Gastrocnemius medialis (tissue), 4 donors: ENCODE measurements at regions not wholly inside any gene's neighbourhood (a gene's known extent, or its start where the extent isn't known, plus 50 kb on each side); places are given as distances from the start of the nearest gene placed in this dataset.

Source experiments
- ATAC-seq, 2 donors: fragments of 150-250 bp; one replicate each; pipeline ENCODE4 v1.9.1; 2016
- DNase-seq, 2 donors: peaks; one replicate each; pipeline ENCODE4 v3.0.0-alpha.2; 2019
- H3K27ac ChIP-seq, 4 donors: fragments of 200-600 bp; sonication (generic); 1 replicate in 1 of 4; 2 replicates in 3 of 4; pipeline ENCODE4 v1.5.1; 2016 to 2018; ENCODE audit warnings: mild to moderate bottlenecking in 2 of 4, moderate library complexity in 1 of 4
- H3K27me3 ChIP-seq, 3 donors: fragments of 200-600 bp; sonication (generic) in 2 of 3; 1 replicate in 1 of 3; 2 replicates in 2 of 3; pipeline versions ENCODE4 v1.5.1 to v1.6.0; 2016 to 2019; ENCODE audit warnings: mild to moderate bottlenecking in 1 of 3, moderate library complexity in 1 of 3
- H3K36me3 ChIP-seq, 2 donors: fragments of 200-600 bp; sonication (generic) in 1 of 2; one replicate each; pipeline ENCODE4 v1.5.1; 2017 to 2018
- H3K4me1 ChIP-seq, 2 donors: fragments of 200-600 bp; sonication (generic) in 1 of 2; one replicate each; pipeline ENCODE4 v1.5.1; 2016 to 2017; ENCODE audit warnings: mild to moderate bottlenecking in 2 of 2
- H3K4me3 ChIP-seq, 4 donors: fragments of 200-600 bp; sonication (generic) in 3 of 4; 1 replicate in 1 of 4; 2 replicates in 3 of 4; pipeline ENCODE4 v1.5.1; 2016 to 2019; ENCODE audit warnings: mild to moderate bottlenecking in 2 of 4
- H3K9me3 ChIP-seq, 3 donors: fragments of 200-600 bp; sonication (generic) in 2 of 3; 1 replicate in 1 of 3; 2 replicates in 2 of 3; pipeline ENCODE4 v1.5.1; 2016 to 2019
- CTCF ChIP-seq, 5 experiments: fragments of 450-650 bp in 3 of 5; fragments of 200-600 bp in 2 of 5; sonication (generic) in 2 of 5; IDR thresholded peaks in 4 of 5; conservative IDR thresholded peaks in 1 of 5; 1 replicate in 4 of 5; 2 replicates in 1 of 5; pipeline ENCODE4 v1.5.1; 2016 to 2019; ENCODE audit warnings: antibody characterized with exemption in 5 of 5, mild to moderate bottlenecking in 3 of 5, moderate library complexity in 3 of 5
- POLR2A ChIP-seq, 2 donors: fragments of 450-650 bp; IDR thresholded peaks; one replicate each; pipeline ENCODE4 v1.6.1; 2017; ENCODE audit warnings: antibody characterized with exemption in 2 of 2, mild to moderate bottlenecking in 2 of 2, moderate library complexity in 2 of 2
- in situ Hi-C, 4 donors: fragments of 200-750 bp; cut with MboI; loops; one replicate each; pipeline versions ENCODE4 v1.15.0 to v1.8.0; 2017; ENCODE audit warnings: low sequenced_read_pairs in 4 of 4
- intact Hi-C: fragments of 100-400 bp; cut with DNase I; formaldehyde crosslinking; loops from one replicate; pipeline ENCODE4 v1.15.1; 2023; ENCODE audit warnings: low total_unique reads

GRCh38 chr10:64598600-64598999 lies 1077.4 kb downstream of the REEP3 start:
- ATAC-seq, result no peak
- in situ Hi-C loops, result no loop called here
- no peaks in the 10 kb centered on the region for H3K36me3 ChIP-seq

GRCh38 chr10:64601298-64601697 lies 1080.1 kb downstream of the REEP3 start:
- TF ChIP-seq POLR2A (IDR thresholded peaks at IDR 0.05) (no peak), CTCF (IDR thresholded peaks at IDR 0.05 in 4 of 5, conservative IDR thresholded peaks at IDR 0.05 in 1 of 5) (no peak)
- intact Hi-C loops (no loop called here), in situ Hi-C loops (no loop called here)
- Histone ChIP-seq H3K9me3 (no peaks in the 10 kb centered on the region), H3K4me3 (no peak overlapping the region), H3K4me1 (no peaks in the 10 kb centered on the region), H3K36me3 (no peaks in the 10 kb centered on the region), H3K27ac (no peak overlapping the region), H3K27me3 (no peaks in the 10 kb centered on the region)
- DNase-seq (no peak), ATAC-seq (no peak)

More at GRCh38 chr10:64598600-64598999, 1077.4 kb downstream of the REEP3 start:
- H3K9me3 ChIP-seq, result no peaks in the 10 kb centered on the region
- no peaks in the 10 kb centered on the region for H3K4me1 ChIP-seq
- H3K27ac ChIP-seq, result no peak overlapping the region
- DNase-seq, result no peak
- no peaks in the 10 kb centered on the region for H3K27me3 ChIP-seq
- TF ChIP-seq CTCF (IDR thresholded peaks at IDR 0.05 in 4 of 5, conservative IDR thresholded peaks at IDR 0.05 in 1 of 5), result no peak
- intact Hi-C loops, result no loop called here
- no peak overlapping the region for H3K4me3 ChIP-seq

GRCh38 chr10:64617085-64617484 lies 1095.9 kb downstream of the REEP3 start:
- no peak overlapping the region for H3K4me3 ChIP-seq
- no peak for TF ChIP-seq CTCF (IDR thresholded peaks at IDR 0.05 in 4 of 5, conservative IDR thresholded peaks at IDR 0.05 in 1 of 5)
- no peak for TF ChIP-seq POLR2A (IDR thresholded peaks at IDR 0.05)
- DNase-seq, result no peak
- intact Hi-C loops (no loop called here), in situ Hi-C loops (no loop called here)
- H3K27ac ChIP-seq, result no peak overlapping the region
- H3K9me3 ChIP-seq, result no peaks in the 10 kb centered on the region
- no peak for ATAC-seq
- H3K27me3 ChIP-seq, result no peaks in the 10 kb centered on the region
- no peaks in the 10 kb centered on the region for H3K36me3 ChIP-seq
- H3K4me1 ChIP-seq, result no peaks in the 10 kb centered on the region

- Histone ChIP-seq H3K4me3 (no peak overlapping the region), H3K9me3 (no peaks in the 10 kb centered on the region), H3K27ac (no peak overlapping the region), H3K36me3 (no peaks in the 10 kb centered on the region), H3K27me3 (no peaks in the 10 kb centered on the region), H3K4me1 (no peaks in the 10 kb centered on the region)
- in situ Hi-C loops, result no loop called here
- TF ChIP-seq POLR2A (IDR thresholded peaks at IDR 0.05), result no peak
- TF ChIP-seq CTCF (IDR thresholded peaks at IDR 0.05 in 4 of 5, conservative IDR thresholded peaks at IDR 0.05 in 1 of 5), result no peak
- ATAC-seq (no peak), DNase-seq (no peak)
- intact Hi-C loops, result no loop called here
Observed at GRCh38 chr10:64619102-64619501, 1097.9 kb downstream of the REEP3 start.

GRCh38 chr10:64626924-64627323 lies 1105.7 kb downstream of the REEP3 start:
- no peaks in the 10 kb centered on the region for H3K4me1 ChIP-seq
- ATAC-seq, result no peak
- H3K27me3 ChIP-seq, result no peaks in the 10 kb centered on the region
- no peak overlapping the region for H3K27ac ChIP-seq
- intact Hi-C loops, result no loop called here
- TF ChIP-seq CTCF (IDR thresholded peaks at IDR 0.05 in 4 of 5, conservative IDR thresholded peaks at IDR 0.05 in 1 of 5) (no peak), POLR2A (IDR thresholded peaks at IDR 0.05) (no peak)
- in situ Hi-C loops, result no loop called here
- DNase-seq, result no peak
- H3K9me3 ChIP-seq, result no peaks in the 10 kb centered on the region
- H3K4me3 ChIP-seq, result no peak overlapping the region
- no peaks in the 10 kb centered on the region for H3K36me3 ChIP-seq
